ENCODE measurements at regions not wholly inside any gene's neighbourhood (a gene's known extent, or its start where the extent isn't known, plus 50 kb on each side); places are given as distances from the start of the nearest gene placed in this dataset.

DNA sequence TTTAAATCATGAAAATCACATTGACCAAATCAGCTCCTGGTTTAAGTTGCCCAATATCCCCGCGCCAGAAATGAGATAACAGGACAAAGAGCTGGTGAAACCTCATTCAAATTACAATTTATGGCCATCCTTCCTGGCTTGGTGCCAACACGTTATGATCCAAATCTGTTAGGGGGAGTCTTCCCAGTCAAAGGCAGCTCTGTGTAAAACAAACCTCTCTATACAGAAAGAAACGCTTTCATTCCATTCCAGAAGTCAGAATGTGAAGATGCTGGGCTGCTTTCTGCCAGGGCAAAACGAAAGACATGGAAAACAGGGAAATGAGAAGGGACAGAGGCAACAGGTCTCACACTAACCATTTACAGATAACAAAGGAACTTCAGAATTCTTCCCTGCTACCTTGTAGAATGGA is 53.5 kb upstream of the TIAM1 start:
- Histone ChIP-seq H4K20me1 (ENCODE audit: insufficient read depth, low read length) (no peaks in the 10 kb centered on the region), H3K9me3 (ENCODE audit: low read depth, low read length) (no peaks in the 10 kb centered on the region), H3K27me3 (ENCODE audit: insufficient read depth, low read length) (peaks cover 3% of the 10 kb centered on the region), H3K27ac (ENCODE audit: low read depth, low read length) (no peak overlapping the region), H2AFZ (ENCODE audit: low read length) (no peak overlapping the region), H3K36me3 (ENCODE audit: insufficient read depth, low read length) (no peaks in the 10 kb centered on the region), H3K79me2 (ENCODE audit: insufficient read depth, low read length) (no peaks in the 10 kb centered on the region), H3K4me3 (ENCODE audit: insufficient read depth, low read length) (no peak overlapping the region), H3K4me1 (ENCODE audit: insufficient read depth, low read length) (no peaks in the 10 kb centered on the region), H3K4me2 (ENCODE audit: insufficient read depth, low read length) (no peak overlapping the region)
- TF ChIP-seq, protein P1, sequence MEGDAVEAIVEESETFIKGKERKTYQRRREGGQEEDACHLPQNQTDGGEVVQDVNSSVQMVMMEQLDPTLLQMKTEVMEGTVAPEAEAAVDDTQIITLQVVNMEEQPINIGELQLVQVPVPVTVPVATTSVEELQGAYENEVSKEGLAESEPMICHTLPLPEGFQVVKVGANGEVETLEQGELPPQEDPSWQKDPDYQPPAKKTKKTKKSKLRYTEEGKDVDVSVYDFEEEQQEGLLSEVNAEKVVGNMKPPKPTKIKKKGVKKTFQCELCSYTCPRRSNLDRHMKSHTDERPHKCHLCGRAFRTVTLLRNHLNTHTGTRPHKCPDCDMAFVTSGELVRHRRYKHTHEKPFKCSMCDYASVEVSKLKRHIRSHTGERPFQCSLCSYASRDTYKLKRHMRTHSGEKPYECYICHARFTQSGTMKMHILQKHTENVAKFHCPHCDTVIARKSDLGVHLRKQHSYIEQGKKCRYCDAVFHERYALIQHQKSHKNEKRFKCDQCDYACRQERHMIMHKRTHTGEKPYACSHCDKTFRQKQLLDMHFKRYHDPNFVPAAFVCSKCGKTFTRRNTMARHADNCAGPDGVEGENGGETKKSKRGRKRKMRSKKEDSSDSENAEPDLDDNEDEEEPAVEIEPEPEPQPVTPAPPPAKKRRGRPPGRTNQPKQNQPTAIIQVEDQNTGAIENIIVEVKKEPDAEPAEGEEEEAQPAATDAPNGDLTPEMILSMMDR (IDR thresholded peaks at IDR 0.05; ENCODE audit: extremely low read depth, low read depth, low read length) = no peak
- no peak for DNase-seq (ENCODE audit: insufficient read length, low spot score, missing footprints)

DNA sequence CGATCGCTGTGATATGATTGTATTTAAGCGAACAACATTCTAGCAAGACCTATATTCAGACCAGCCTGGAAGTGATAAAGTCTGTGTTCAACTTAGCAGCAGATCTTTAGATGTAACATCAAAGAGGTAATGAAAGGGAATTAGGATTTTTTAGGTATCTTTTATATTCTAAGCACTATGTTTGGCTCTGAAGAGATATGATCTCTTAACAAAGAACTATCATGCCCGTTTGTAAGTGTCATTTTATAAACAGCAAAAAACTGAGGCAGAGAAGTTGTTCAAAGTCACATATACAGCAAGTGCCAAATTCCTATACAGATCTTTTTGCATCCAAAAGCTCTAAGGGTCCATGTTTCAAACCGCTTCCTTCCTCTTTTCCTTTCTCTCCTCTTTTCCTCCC is 53.0 kb upstream of the TIAM1 start:
- Histone ChIP-seq H3K79me2 (ENCODE audit: insufficient read depth, low read length) (no peaks in the 10 kb centered on the region), H3K27ac (ENCODE audit: low read depth, low read length) (no peak overlapping the region), H4K20me1 (ENCODE audit: insufficient read depth, low read length) (no peaks in the 10 kb centered on the region), H3K9me3 (ENCODE audit: low read depth, low read length) (no peaks in the 10 kb centered on the region), H3K4me1 (ENCODE audit: insufficient read depth, low read length) (no peaks in the 10 kb centered on the region), H3K4me3 (ENCODE audit: insufficient read depth, low read length) (no peak overlapping the region), H3K36me3 (ENCODE audit: insufficient read depth, low read length) (no peaks in the 10 kb centered on the region), H2AFZ (ENCODE audit: low read length) (no peak overlapping the region), H3K27me3 (ENCODE audit: insufficient read depth, low read length) (peaks cover 3% of the 10 kb centered on the region), H3K4me2 (ENCODE audit: insufficient read depth, low read length) (no peak overlapping the region)
- DNase-seq (ENCODE audit: insufficient read length, low spot score, missing footprints) = no peak
- TF ChIP-seq, protein P1 (IDR thresholded peaks at IDR 0.05; ENCODE audit: extremely low read depth, low read depth, low read length) = no peak

DNA sequence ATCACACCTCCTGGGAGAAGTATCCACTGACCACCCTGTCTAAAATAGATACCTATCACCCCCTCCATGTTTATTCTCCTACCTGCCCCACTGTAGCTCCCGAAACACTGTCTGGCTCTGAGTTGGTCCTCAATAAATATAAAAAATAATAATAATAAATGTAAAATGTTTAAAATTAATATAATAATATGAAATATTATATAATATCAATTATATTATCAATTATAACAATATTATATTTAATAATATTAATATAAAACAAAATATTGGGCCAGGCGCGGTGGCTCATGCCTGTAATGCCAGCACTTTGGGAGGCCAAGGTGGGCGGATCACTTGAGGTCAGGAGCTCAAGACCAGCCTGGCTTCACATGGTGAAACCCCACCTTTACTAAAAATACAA is 52.3 kb upstream of the TIAM1 start:
- Histone ChIP-seq H3K27ac (ENCODE audit: low read depth, low read length) (no peak overlapping the region), H3K36me3 (ENCODE audit: insufficient read depth, low read length) (no peaks in the 10 kb centered on the region), H3K9me3 (ENCODE audit: low read depth, low read length) (no peaks in the 10 kb centered on the region), H3K4me2 (ENCODE audit: insufficient read depth, low read length) (no peak overlapping the region), H3K27me3 (ENCODE audit: insufficient read depth, low read length) (peaks cover 3% of the 10 kb centered on the region), H4K20me1 (ENCODE audit: insufficient read depth, low read length) (no peaks in the 10 kb centered on the region), H3K4me1 (ENCODE audit: insufficient read depth, low read length) (no peaks in the 10 kb centered on the region), H3K4me3 (ENCODE audit: insufficient read depth, low read length) (no peak overlapping the region), H3K79me2 (ENCODE audit: insufficient read depth, low read length) (no peaks in the 10 kb centered on the region), H2AFZ (ENCODE audit: low read length) (no peak overlapping the region)
- TF ChIP-seq, protein P1 (IDR thresholded peaks at IDR 0.05; ENCODE audit: extremely low read depth, low read depth, low read length) = no peak
- no peak for DNase-seq (ENCODE audit: insufficient read length, low spot score, missing footprints)

DNA sequence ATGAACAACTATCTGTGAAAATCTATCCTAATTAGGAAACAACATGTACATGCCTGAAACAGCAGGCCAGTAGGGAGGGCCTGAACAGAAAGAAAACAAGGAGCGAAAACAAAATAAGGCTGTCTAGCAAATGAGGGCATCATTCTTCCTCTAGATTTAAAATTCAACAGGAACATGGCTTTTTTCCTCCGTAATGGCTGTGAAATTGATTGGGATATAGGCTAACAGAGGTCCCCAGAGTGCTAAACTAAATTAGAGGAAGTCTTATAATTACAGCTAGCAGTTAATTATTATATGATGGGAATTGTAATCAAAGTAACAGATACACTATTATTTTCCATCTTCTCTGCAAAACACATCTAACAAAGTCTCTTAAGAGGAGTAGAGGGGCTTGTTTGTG is 51.7 kb upstream of the TIAM1 start:
- DNase-seq (ENCODE audit: insufficient read length, low spot score, missing footprints) = no peak
- no peak overlapping the region for H3K4me2 ChIP-seq (ENCODE audit: insufficient read depth, low read length)
- H2AFZ ChIP-seq (ENCODE audit: low read length) = no peak overlapping the region

More for the DNA sequence above, 51.7 kb upstream of the TIAM1 start:
- H3K9me3 ChIP-seq (ENCODE audit: low read depth, low read length) = no peaks in the 10 kb centered on the region
- no peaks in the 10 kb centered on the region for H3K36me3 ChIP-seq (ENCODE audit: insufficient read depth, low read length)
- TF ChIP-seq, protein P1 (IDR thresholded peaks at IDR 0.05; ENCODE audit: extremely low read depth, low read depth, low read length) = no peak
- H3K4me3 ChIP-seq (ENCODE audit: insufficient read depth, low read length) = no peak overlapping the region
- H3K27ac ChIP-seq (ENCODE audit: low read depth, low read length) = no peak overlapping the region
- H3K79me2 ChIP-seq (ENCODE audit: insufficient read depth, low read length) = no peaks in the 10 kb centered on the region
- H4K20me1 ChIP-seq (ENCODE audit: insufficient read depth, low read length) = no peaks in the 10 kb centered on the region
- peaks cover 3% of the 10 kb centered on the region for H3K27me3 ChIP-seq (ENCODE audit: insufficient read depth, low read length)
- H3K4me1 ChIP-seq (ENCODE audit: insufficient read depth, low read length) = no peaks in the 10 kb centered on the region
